ENCODE measurements at regions not wholly inside any gene's neighbourhood (a gene's known extent, or its start where the extent isn't known, plus 50 kb on each side); places are given as distances from the start of the nearest gene placed in this dataset.

DNA sequence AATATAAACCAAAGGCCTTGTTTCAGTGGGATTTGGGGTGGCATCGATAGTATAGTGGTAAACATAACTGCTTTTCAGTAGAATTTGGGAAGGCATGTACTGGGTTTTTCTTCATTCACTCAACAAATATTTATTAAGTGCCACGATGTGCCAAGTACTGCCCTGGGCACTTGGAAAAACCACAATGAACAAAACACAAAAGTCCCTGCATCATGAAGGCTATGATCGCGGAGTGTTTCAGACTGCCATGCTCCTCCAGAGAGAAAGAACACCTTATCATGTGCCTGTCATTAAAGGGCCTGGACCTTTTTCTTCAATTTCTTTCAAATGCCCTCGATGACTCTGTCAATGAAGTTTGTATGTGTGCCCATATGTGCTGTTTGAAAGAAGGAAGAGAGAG lies 59.2 kb upstream of the CEP85L start:
- TF ChIP-seq, protein P1, sequence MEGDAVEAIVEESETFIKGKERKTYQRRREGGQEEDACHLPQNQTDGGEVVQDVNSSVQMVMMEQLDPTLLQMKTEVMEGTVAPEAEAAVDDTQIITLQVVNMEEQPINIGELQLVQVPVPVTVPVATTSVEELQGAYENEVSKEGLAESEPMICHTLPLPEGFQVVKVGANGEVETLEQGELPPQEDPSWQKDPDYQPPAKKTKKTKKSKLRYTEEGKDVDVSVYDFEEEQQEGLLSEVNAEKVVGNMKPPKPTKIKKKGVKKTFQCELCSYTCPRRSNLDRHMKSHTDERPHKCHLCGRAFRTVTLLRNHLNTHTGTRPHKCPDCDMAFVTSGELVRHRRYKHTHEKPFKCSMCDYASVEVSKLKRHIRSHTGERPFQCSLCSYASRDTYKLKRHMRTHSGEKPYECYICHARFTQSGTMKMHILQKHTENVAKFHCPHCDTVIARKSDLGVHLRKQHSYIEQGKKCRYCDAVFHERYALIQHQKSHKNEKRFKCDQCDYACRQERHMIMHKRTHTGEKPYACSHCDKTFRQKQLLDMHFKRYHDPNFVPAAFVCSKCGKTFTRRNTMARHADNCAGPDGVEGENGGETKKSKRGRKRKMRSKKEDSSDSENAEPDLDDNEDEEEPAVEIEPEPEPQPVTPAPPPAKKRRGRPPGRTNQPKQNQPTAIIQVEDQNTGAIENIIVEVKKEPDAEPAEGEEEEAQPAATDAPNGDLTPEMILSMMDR (IDR thresholded peaks at IDR 0.05; ENCODE audit: low read depth, low read length, poor library complexity, severe bottlenecking) = no peak
- no peak for TF ChIP-seq EZH2phosphoT487 (IDR thresholded peaks at IDR 0.05; ENCODE audit: borderline replicate concordance, low read length)

All from DOHH2 (cell line).